ENCODE measurements at regions not wholly inside any gene's neighbourhood (a gene's known extent, or its start where the extent isn't known, plus 50 kb on each side); places are given as distances from the start of the nearest gene placed in this dataset.
"Not testable (repeated sequence)": the region's sequence is repeated elsewhere in the genome, so short reads cannot be mapped to it uniquely, and the experiment has no call there.

- TF ChIP-seq CTCF (IDR thresholded peaks at IDR 0.05); EP300 (IDR thresholded peaks at IDR 0.05; ENCODE audit: low read depth); POLR2AphosphoS5 (IDR thresholded peaks at IDR 0.05); POLR2A (IDR thresholded peaks at IDR 0.05): not testable (repeated sequence)
Measured at GRCh38 chr1:83440586-83440985, 558.3 kb downstream of the TTLL7 start.
